ENCODE measurements at regions not wholly inside any gene's neighbourhood (a gene's known extent, or its start where the extent isn't known, plus 50 kb on each side); places are given as distances from the start of the nearest gene placed in this dataset.

DNA sequence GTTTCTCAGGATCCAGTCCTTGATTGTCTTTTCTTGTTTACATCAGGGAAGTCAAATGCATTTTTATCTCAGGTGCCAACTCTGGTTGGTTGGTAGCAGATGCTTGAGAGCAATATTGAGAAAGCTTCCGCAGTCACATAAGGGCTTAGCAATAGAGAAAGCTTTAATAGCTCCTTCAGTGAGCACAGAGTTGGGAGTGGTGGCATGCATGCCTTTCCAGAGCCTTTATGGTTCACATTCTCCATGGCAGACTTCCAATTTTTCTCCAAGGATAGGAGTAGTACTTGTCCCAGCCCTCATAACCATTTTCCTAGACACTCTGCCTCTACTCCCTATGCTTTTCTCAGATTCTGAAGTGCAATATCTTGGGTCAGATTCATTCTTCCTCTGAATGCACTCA is 280.4 kb downstream of the AEBP2 start:
- intact Hi-C loops (cut with DNase I, micrococcal nuclease), result no loop called here
- Mint-ChIP-seq H3K36me3 (ENCODE audit: low read depth) (no peaks in the 10 kb centered on the region), H3K27me3 (peaks cover 16% of the 10 kb centered on the region), H3K27ac (no peak overlapping the region), H3K4me3 (no peak overlapping the region), H3K4me1 (ENCODE audit: low read depth) (no peaks in the 10 kb centered on the region), H3K9me3 (no peaks in the 10 kb centered on the region)
- Histone ChIP-seq H3K9me3 (ENCODE audit: control insufficient read depth in 1 of 2, insufficient read depth in 1 of 2, low read length in 2 of 2) (no peaks in the 10 kb centered on the region), H3K27me3 (ENCODE audit: control insufficient read depth in 1 of 2, insufficient read depth in 2 of 2, low read length in 2 of 2) (no peaks in the 10 kb centered on the region), H3K27ac (ENCODE audit: low read depth in 1 of 2, low read length in 2 of 2) (no peak overlapping the region), H3K4me1 (ENCODE audit: insufficient read depth, low read length) (no peaks in the 10 kb centered on the region), H3K4me3 (ENCODE audit: low read length) (no peak overlapping the region), H3K36me3 (ENCODE audit: insufficient read depth, low read length) (no peaks in the 10 kb centered on the region)
- POLR2A ChIA-PET, result no interaction called here
- CTCF ChIA-PET, result no interaction called here
- DNase-seq, result no peak
- no peak for ATAC-seq (ENCODE audit: poor library complexity)
- TF ChIP-seq, protein P1, sequence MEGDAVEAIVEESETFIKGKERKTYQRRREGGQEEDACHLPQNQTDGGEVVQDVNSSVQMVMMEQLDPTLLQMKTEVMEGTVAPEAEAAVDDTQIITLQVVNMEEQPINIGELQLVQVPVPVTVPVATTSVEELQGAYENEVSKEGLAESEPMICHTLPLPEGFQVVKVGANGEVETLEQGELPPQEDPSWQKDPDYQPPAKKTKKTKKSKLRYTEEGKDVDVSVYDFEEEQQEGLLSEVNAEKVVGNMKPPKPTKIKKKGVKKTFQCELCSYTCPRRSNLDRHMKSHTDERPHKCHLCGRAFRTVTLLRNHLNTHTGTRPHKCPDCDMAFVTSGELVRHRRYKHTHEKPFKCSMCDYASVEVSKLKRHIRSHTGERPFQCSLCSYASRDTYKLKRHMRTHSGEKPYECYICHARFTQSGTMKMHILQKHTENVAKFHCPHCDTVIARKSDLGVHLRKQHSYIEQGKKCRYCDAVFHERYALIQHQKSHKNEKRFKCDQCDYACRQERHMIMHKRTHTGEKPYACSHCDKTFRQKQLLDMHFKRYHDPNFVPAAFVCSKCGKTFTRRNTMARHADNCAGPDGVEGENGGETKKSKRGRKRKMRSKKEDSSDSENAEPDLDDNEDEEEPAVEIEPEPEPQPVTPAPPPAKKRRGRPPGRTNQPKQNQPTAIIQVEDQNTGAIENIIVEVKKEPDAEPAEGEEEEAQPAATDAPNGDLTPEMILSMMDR (IDR thresholded peaks at IDR 0.05), result no peak

GRCh38 chr12:19726122-19726521 is 286.8 kb downstream of the AEBP2 start:
- H3K27ac Mint-ChIP-seq, result no peak overlapping the region
- no peaks in the 10 kb centered on the region for H3K4me1 Mint-ChIP-seq (ENCODE audit: low read depth)
- no peak overlapping the region for H3K4me3 Mint-ChIP-seq
- H3K27me3 Mint-ChIP-seq, result no peaks in the 10 kb centered on the region
- Histone ChIP-seq H3K4me1 (ENCODE audit: insufficient read depth, low read length) (no peaks in the 10 kb centered on the region), H3K27ac (ENCODE audit: low read depth in 1 of 2, low read length in 2 of 2) (no peak overlapping the region), H3K4me3 (ENCODE audit: low read length) (no peak overlapping the region), H3K27me3 (ENCODE audit: control insufficient read depth in 1 of 2, insufficient read depth in 2 of 2, low read length in 2 of 2) (no peaks in the 10 kb centered on the region), H3K9me3 (ENCODE audit: control insufficient read depth in 1 of 2, insufficient read depth in 1 of 2, low read length in 2 of 2) (peaks cover 11 to 22% of the 10 kb centered on the region in 2 experiments), H3K36me3 (ENCODE audit: insufficient read depth, low read length) (no peaks in the 10 kb centered on the region)
- no peaks in the 10 kb centered on the region for H3K9me3 Mint-ChIP-seq
- DNase-seq, result no peak
- TF ChIP-seq, protein P1 (IDR thresholded peaks at IDR 0.05), result no peak
- H3K36me3 Mint-ChIP-seq (ENCODE audit: low read depth), result no peaks in the 10 kb centered on the region
- intact Hi-C loops (cut with DNase I, micrococcal nuclease), result no loop called here
- CTCF ChIA-PET, result no interaction called here
- POLR2A ChIA-PET, result no interaction called here
- ATAC-seq (ENCODE audit: poor library complexity), result no peak

DNA sequence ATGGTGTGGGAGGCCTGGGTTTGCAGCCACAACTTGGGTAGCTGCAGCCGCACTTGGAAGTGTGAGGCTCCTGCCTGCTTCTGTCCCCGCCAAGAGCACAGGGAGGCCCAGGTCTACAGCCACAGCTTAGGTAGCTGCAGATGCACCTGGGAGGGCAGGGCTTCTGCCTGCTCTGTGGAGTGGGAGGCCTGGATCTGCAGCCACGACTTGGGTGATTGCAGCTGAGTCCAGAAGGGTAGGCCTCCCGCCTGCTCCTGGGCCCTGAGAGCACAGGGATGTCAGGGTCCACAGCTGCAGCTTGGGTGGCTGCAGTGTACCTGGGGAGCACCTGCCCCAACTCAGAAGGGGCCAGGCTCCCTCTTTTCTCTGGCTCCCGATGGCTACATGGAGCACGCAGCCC is 287.3 kb downstream of the AEBP2 start:
- Mint-ChIP-seq H3K36me3 (ENCODE audit: low read depth) (no peaks in the 10 kb centered on the region), H3K27ac (no peak overlapping the region), H3K9me3 (no peaks in the 10 kb centered on the region), H3K4me1 (ENCODE audit: low read depth) (no peaks in the 10 kb centered on the region), H3K27me3 (no peaks in the 10 kb centered on the region), H3K4me3 (no peak overlapping the region)
- no peak overlapping the region for H3K27ac ChIP-seq (ENCODE audit: low read depth in 1 of 2, low read length in 2 of 2)
- ChIA-PET CTCF (no interaction called here), POLR2A (no interaction called here)
- H3K4me1 ChIP-seq (ENCODE audit: insufficient read depth, low read length), result no peaks in the 10 kb centered on the region
- ATAC-seq (ENCODE audit: poor library complexity) (no peak), DNase-seq (peak in 1 of 14 experiments; percentile 4)
- TF ChIP-seq, protein P1 (IDR thresholded peaks at IDR 0.05), result no peak
- no peak overlapping the region for H3K4me3 ChIP-seq (ENCODE audit: low read length)
- intact Hi-C loops (cut with DNase I, micrococcal nuclease), result no loop called here
- no peaks in the 10 kb centered on the region for H3K27me3 ChIP-seq (ENCODE audit: control insufficient read depth in 1 of 2, insufficient read depth in 2 of 2, low read length in 2 of 2)
- H3K9me3 ChIP-seq (ENCODE audit: control insufficient read depth in 1 of 2, insufficient read depth in 1 of 2, low read length in 2 of 2), result peaks cover 11 to 22% of the 10 kb centered on the region in 2 experiments
- H3K36me3 ChIP-seq (ENCODE audit: insufficient read depth, low read length), result no peaks in the 10 kb centered on the region

All from CD4-positive, alpha-beta T cell (primary cell).